ENCODE measurements at regions not wholly inside any gene's neighbourhood (a gene's known extent, or its start where the extent isn't known, plus 50 kb on each side); places are given as distances from the start of the nearest gene placed in this dataset.
"Not testable (repeated sequence)": the region's sequence is repeated elsewhere in the genome, so short reads cannot be mapped to it uniquely, and the experiment has no call there.

- DNase-seq: no peak
Observed at GRCh38 chr10:26952094-26952493, 91.3 kb upstream of the ABI1 start.

- no peak for DNase-seq
Observed at GRCh38 chr10:26951650-26952049, 90.9 kb upstream of the ABI1 start.

- DNase-seq: no peak
Observed at GRCh38 chr10:26950934-26951333, 90.2 kb upstream of the ABI1 start.

- DNase-seq: no peak
Observed at GRCh38 chr10:26946102-26946811, 85.5 kb upstream of the ABI1 start.

- DNase-seq: peak; percentile 8
Observed at GRCh38 chr10:26944261-26944882, 83.6 kb upstream of the ABI1 start.

- DNase-seq: no peak
Observed at GRCh38 chr10:26939962-26940354, 79.2 kb upstream of the ABI1 start.

- no peak for DNase-seq
Observed at GRCh38 chr10:26939290-26939961, 78.7 kb upstream of the ABI1 start.

GRCh38 chr10:26938578-26938977, 77.8 kb upstream of the ABI1 start:
- no peak for DNase-seq

- DNase-seq: no peak
Observed at GRCh38 chr10:26937371-26937770, 76.6 kb upstream of the ABI1 start.

GRCh38 chr10:26934190-26934589, 73.4 kb upstream of the ABI1 start:
- DNase-seq: not testable (repeated sequence)

- DNase-seq: no peak
Observed at GRCh38 chr10:26932576-26932975, 71.8 kb upstream of the ABI1 start.

- DNase-seq: peak; percentile 5
Observed at GRCh38 chr10:26931223-26931622, 70.5 kb upstream of the ABI1 start.

GRCh38 chr10:26922824-26923223, 62.1 kb upstream of the ABI1 start:
- DNase-seq: not testable (repeated sequence)

GRCh38 chr10:26919156-26919860, 58.5 kb upstream of the ABI1 start:
- DNase-seq: not testable (repeated sequence)

- no peak for DNase-seq
Observed at GRCh38 chr10:26914898-26915297, 54.1 kb upstream of the ABI1 start.

GRCh38 chr10:26911811-26912461, 51.2 kb upstream of the ABI1 start:
- DNase-seq: no peak

Measured in CD4-positive, alpha-beta T cell treated with Interleukin-17A for 4 hours (primary cell).